ENCODE measurements at regions not wholly inside any gene's neighbourhood (a gene's known extent, or its start where the extent isn't known, plus 50 kb on each side); places are given as distances from the start of the nearest gene placed in this dataset.

GRCh38 chr16:62870554-62870953 lies 834.3 kb upstream of the CDH8 start:
- intact Hi-C loops (cut with micrococcal nuclease; ENCODE audit: unreplicated experiment): no loop called here
- DNase-seq (ENCODE audit: low read depth, low spot score): no peak
- Histone ChIP-seq H3K4me1 (ENCODE audit: control insufficient read depth, insufficient read depth, low read length) (no peaks in the 10 kb centered on the region), H3K36me3 (ENCODE audit: control insufficient read depth, insufficient read depth, low read length) (no peaks in the 10 kb centered on the region), H3K4me3 (ENCODE audit: low read depth in 2 of 2, low read length in 2 of 2) (no peak overlapping the region), H3K27me3 (ENCODE audit: control insufficient read depth, insufficient read depth, low read length) (no peaks in the 10 kb centered on the region), H3K9me3 (ENCODE audit: control insufficient read depth, insufficient read depth, low read depth, low read length) (no peaks in the 10 kb centered on the region), H3K27ac (ENCODE audit: low read length) (no peak overlapping the region)
- POLR2A ChIA-PET: no interaction called here
- in situ Hi-C loops (cut with HindIII; ENCODE audit: low pct_unique_long_range_greater_than_20kb, low sequenced_read_pairs): no loop called here
- BruUV-seq (replicated peaks): no TSS peak
- TF ChIP-seq POLR2AphosphoS5 (IDR thresholded peaks at IDR 0.05; ENCODE audit: low read depth, low read length) (no peak), SIN3A (IDR thresholded peaks at IDR 0.05; ENCODE audit: borderline replicate concordance, insufficient read depth, low read depth, low read length) (no peak), CTCF (IDR thresholded peaks at IDR 0.05) (no peak), REST (IDR thresholded peaks at IDR 0.05; ENCODE audit: insufficient read depth in 1 of 2, low read depth in 2 of 2, low read length in 1 of 2) (no peak), TCF7L2 (IDR thresholded peaks at IDR 0.05; ENCODE audit: low read depth, low read length) (no peak)
- no peak for ATAC-seq
- CTCF ChIA-PET: no interaction called here

GRCh38 chr16:62869837-62870236 lies 833.6 kb upstream of the CDH8 start:
- intact Hi-C loops (cut with micrococcal nuclease; ENCODE audit: unreplicated experiment): no loop called here
- no peak for DNase-seq (ENCODE audit: low read depth, low spot score)
- H3K36me3 ChIP-seq (ENCODE audit: control insufficient read depth, insufficient read depth, low read length): no peaks in the 10 kb centered on the region
- no peaks in the 10 kb centered on the region for H3K9me3 ChIP-seq (ENCODE audit: control insufficient read depth, insufficient read depth, low read depth, low read length)
- no peak overlapping the region for H3K27ac ChIP-seq (ENCODE audit: low read length)
- TF ChIP-seq POLR2AphosphoS5 (IDR thresholded peaks at IDR 0.05; ENCODE audit: low read depth, low read length): no peak
- TF ChIP-seq REST (IDR thresholded peaks at IDR 0.05; ENCODE audit: insufficient read depth in 1 of 2, low read depth in 2 of 2, low read length in 1 of 2): no peak
- no peak for TF ChIP-seq TCF7L2 (IDR thresholded peaks at IDR 0.05; ENCODE audit: low read depth, low read length)
- no peak for TF ChIP-seq CTCF (IDR thresholded peaks at IDR 0.05)
- TF ChIP-seq SIN3A (IDR thresholded peaks at IDR 0.05; ENCODE audit: borderline replicate concordance, insufficient read depth, low read depth, low read length): no peak
- H3K4me3 ChIP-seq (ENCODE audit: low read depth in 2 of 2, low read length in 2 of 2): no peak overlapping the region
- POLR2A ChIA-PET: no interaction called here
- no TSS peak for BruUV-seq (replicated peaks)
- no peaks in the 10 kb centered on the region for H3K27me3 ChIP-seq (ENCODE audit: control insufficient read depth, insufficient read depth, low read length)
- ATAC-seq: no peak
- in situ Hi-C loops (cut with HindIII; ENCODE audit: low pct_unique_long_range_greater_than_20kb, low sequenced_read_pairs): no loop called here
- no peaks in the 10 kb centered on the region for H3K4me1 ChIP-seq (ENCODE audit: control insufficient read depth, insufficient read depth, low read length)
- CTCF ChIA-PET: no interaction called here
